Endothelial cell of umbilical vein (primary cell): ENCODE measurements at regions not wholly inside any gene's neighbourhood (a gene's known extent, or its start where the extent isn't known, plus 50 kb on each side); places are given as distances from the start of the nearest gene placed in this dataset.

Experiments used
- BruUV-seq: library from RNA; stranded (reverse); fragments of 400-500 nt; replicated peaks from 2 replicates; lab custom pipeline; 2021; lab: Mats Ljungman, UMichigan
- CTCF ChIA-PET: fragments of 300-600, 350-600 bp; sonication (Branson Sonifier 250); formaldehyde crosslinking; loops from one replicate; lab custom pipeline; 2021; ENCODE audit warnings: antibody characterized with exemption, inconsistent platforms; lab: Charles Lee
- POLR2A ChIA-PET: fragments of 300-600, 350-600 bp; sonication (Branson Sonifier 250); formaldehyde crosslinking; loops from one replicate; lab custom pipeline; 2021; ENCODE audit warnings: antibody characterized with exemption, inconsistent platforms; lab: Charles Lee
- DNase-seq: peaks from one replicate; pipeline ENCODE4 v3.0.0-alpha.2; 2011; ENCODE audit warnings: low read depth, low spot score
- FAIRE-seq: peaks from 2 replicates; lab custom pipeline; 2011; peaks lifted over from hg19 to GRCh38; lab: Jason Lieb, UNC
- H2AFZ ChIP-seq: 2 replicates; pipeline ENCODE4 v1.6.0; 2012; ENCODE audit warnings: low read depth, low read length, control low read depth, inconsistent platforms
- H3K27ac ChIP-seq: 2 replicates; pipeline ENCODE4 v1.5.1; 2011; ENCODE audit warnings: low read depth, mild to moderate bottlenecking, control low read depth, low read length, moderate library complexity; ENCODE audit not compliant: insufficient read depth
- H3K27me3 ChIP-seq, 2 experiments: 2 replicates each; pipeline versions ENCODE4 v1.6.0 to v1.6.1; 2011; ENCODE audit warnings: low read length in 2 of 2, mixed read lengths in 1 of 2; ENCODE audit not compliant: control insufficient read depth in 2 of 2, insufficient read depth in 2 of 2
- H3K36me3 ChIP-seq, 2 experiments: 2 replicates in 1 of 2; 3 replicates in 1 of 2; pipeline ENCODE4 v1.5.1; 2011; ENCODE audit warnings: low read length in 2 of 2, mild to moderate bottlenecking in 1 of 2, moderate library complexity in 1 of 2; ENCODE audit not compliant: control insufficient read depth in 2 of 2, insufficient read depth in 2 of 2; ENCODE audit errors: extremely low read depth in 1 of 2
- H3K4me1 ChIP-seq: 3 replicates; pipeline ENCODE4 v1.5.1; 2011; ENCODE audit warnings: mild to moderate bottlenecking, low read length; ENCODE audit not compliant: control insufficient read depth, insufficient read depth; ENCODE audit errors: extremely low read depth
- H3K4me2 ChIP-seq: 2 replicates; pipeline ENCODE4 v1.6.1; 2011; ENCODE audit warnings: low read length, control low read depth, mixed read lengths; ENCODE audit not compliant: insufficient read depth
- H3K4me3 ChIP-seq, 3 experiments: fragments of 200-600 bp in 1 of 3; sonication (generic), shearing (Covaris generic) in 1 of 3; replicated peaks in 1 of 3; 2 replicates each; pipeline ENCODE4 v1.5.1; 2011 to 2016; ENCODE audit warnings: control low read depth in 3 of 3, low read length in 3 of 3, mild to moderate bottlenecking in 2 of 3, inconsistent platforms in 1 of 3, low read depth in 1 of 3, moderate library complexity in 1 of 3; ENCODE audit not compliant: insufficient read depth in 1 of 3
- H3K79me2 ChIP-seq: 2 replicates; pipeline ENCODE4 v1.6.0; 2012; ENCODE audit warnings: low read length, inconsistent platforms; ENCODE audit not compliant: control insufficient read depth, insufficient read depth
- H3K9ac ChIP-seq: replicated peaks from 2 replicates; pipeline ENCODE3; 2011; ENCODE audit warnings: low read length, control low read depth; ENCODE audit not compliant: insufficient read depth; ENCODE audit errors: extremely low read depth
- H3K9me1 ChIP-seq: replicated peaks from 3 replicates; pipeline ENCODE4 v1.6.0; 2011; ENCODE audit warnings: mild to moderate bottlenecking, low read length; ENCODE audit not compliant: control insufficient read depth, insufficient read depth; ENCODE audit errors: extremely low read depth
- H3K9me3 ChIP-seq: replicated peaks from 2 replicates; pipeline ENCODE4 v1.5.1; 2012; ENCODE audit warnings: low read length, inconsistent platforms; ENCODE audit not compliant: control insufficient read depth, insufficient read depth
- H4K20me1 ChIP-seq: replicated peaks from 2 replicates; pipeline ENCODE3; 2011; ENCODE audit warnings: mild to moderate bottlenecking, low read length; ENCODE audit not compliant: control insufficient read depth, insufficient read depth; ENCODE audit errors: extremely low read depth
- CTCF ChIP-seq, 2 donors: IDR thresholded peaks; 1 replicate in 1 of 2; 2 replicates in 1 of 2; pipeline ENCODE4 v1.5.1; 2011; ENCODE audit warnings: low read length in 2 of 2, mild to moderate bottlenecking in 2 of 2, moderate library complexity in 2 of 2, control low read depth in 1 of 2, inconsistent platforms in 1 of 2, low read depth in 1 of 2; ENCODE audit not compliant: insufficient read depth in 1 of 2; ENCODE audit errors: extremely low read depth in 1 of 2
- EZH2 ChIP-seq: IDR thresholded peaks from 2 replicates; pipeline ENCODE4 v1.6.1; 2012; ENCODE audit warnings: borderline replicate concordance, low read depth, mild to moderate bottlenecking, moderate library complexity, low read length, inconsistent platforms; ENCODE audit not compliant: severe bottlenecking
- FOS ChIP-seq: IDR thresholded peaks from 2 replicates; pipeline ENCODE4 v1.6.1; 2011; ENCODE audit warnings: mild to moderate bottlenecking, low read length, moderate library complexity, borderline replicate concordance; ENCODE audit not compliant: insufficient read depth
- GATA2 ChIP-seq: IDR thresholded peaks from 2 replicates; pipeline ENCODE4 v1.7.0; 2011; ENCODE audit warnings: low read depth, mild to moderate bottlenecking, moderate library complexity, mixed read lengths, low read length; ENCODE audit not compliant: insufficient read length, insufficient read depth
- JUN ChIP-seq: IDR thresholded peaks from 2 replicates; pipeline ENCODE4 v1.6.1; 2011; ENCODE audit warnings: borderline replicate concordance, low read depth; ENCODE audit not compliant: insufficient read length, insufficient read depth
- MYC ChIP-seq: IDR thresholded peaks from one replicate; pipeline ENCODE4 v1.6.1; 2011; ENCODE audit warnings: mild to moderate bottlenecking, low read depth, low read length
- dilution Hi-C: fragments of 300-500 bp; cut with MboI; formaldehyde crosslinking; loops from one replicate; pipeline ENCODE4 v1.15.0; 2019; ENCODE audit warnings: low sequenced_read_pairs; ENCODE audit not compliant: extremely low pct_ligation_motif_present
- intact Hi-C: fragments of 100-400 bp; cut with micrococcal nuclease; formaldehyde crosslinking; loops from one replicate; pipeline ENCODE4 v1.10.0; 2022

- dilution Hi-C loops, result no loop called here
- POLR2A ChIA-PET, result no interaction called here
- Histone ChIP-seq H3K36me3 (no peaks in the 10 kb centered on the region), H3K9ac (no peak overlapping the region), H3K9me3 (no peaks in the 10 kb centered on the region), H3K27me3 (no peaks in the 10 kb centered on the region), H3K4me3 (no peak overlapping the region), H3K4me2 (no peak overlapping the region), H4K20me1 (no peaks in the 10 kb centered on the region), H3K9me1 (no peaks in the 10 kb centered on the region), H3K4me1 (peaks cover 4% of the 10 kb centered on the region), H3K27ac (no peak overlapping the region), H3K79me2 (no peaks in the 10 kb centered on the region), H2AFZ (no peak overlapping the region)
- intact Hi-C loops, result no loop called here
- FAIRE-seq (no peak), DNase-seq (no peak)
- BruUV-seq, result no TSS peak
- TF ChIP-seq CTCF (IDR thresholded peaks at IDR 0.05; ENCODE audit: extremely low read depth in 1 of 2, insufficient read depth in 1 of 2, low read depth in 1 of 2, low read length in 2 of 2), result no peak
- TF ChIP-seq FOS, result no peak
- TF ChIP-seq MYC, result no peak
- TF ChIP-seq JUN, result no peak
- CTCF ChIA-PET, result no interaction called here
Measured at GRCh38 chr5:115428248-115428647, 116.3 kb downstream of the FEM1C start.

- dilution Hi-C loops, result no loop called here
- peaks cover 23% of the 10 kb centered on the region for H3K4me1 ChIP-seq
Measured at GRCh38 chr5:115424446-115424845, 120.1 kb downstream of the FEM1C start.

More at GRCh38 chr5:115424446-115424845, 120.1 kb downstream of the FEM1C start:
- BruUV-seq, result no TSS peak
- Histone ChIP-seq H2AFZ (no peak overlapping the region), H3K27me3 (no peaks in the 10 kb centered on the region), H3K27ac (no peak overlapping the region), H4K20me1 (no peaks in the 10 kb centered on the region), H3K9ac (no peak overlapping the region), H3K4me2 (no peak overlapping the region), H3K9me3 (no peaks in the 10 kb centered on the region), H3K9me1 (no peaks in the 10 kb centered on the region), H3K4me3 (no peak overlapping the region), H3K79me2 (no peaks in the 10 kb centered on the region), H3K36me3 (no peaks in the 10 kb centered on the region)
- POLR2A ChIA-PET, result no interaction called here
- TF ChIP-seq GATA2 (no peak), EZH2 (no peak)
- DNase-seq (no peak), FAIRE-seq (no peak)
- intact Hi-C loops, result no loop called here
- CTCF ChIA-PET, result interaction anchor here (0.5 kb wide), 1 partner anchor 104 kb away, joined by 3 read pairs; no protein-coding TSS in a partner anchor
